HEK293 (cell line): ENCODE measurements at regions not wholly inside any gene's neighbourhood (a gene's known extent, or its start where the extent isn't known, plus 50 kb on each side); places are given as distances from the start of the nearest gene placed in this dataset.

Source experiments
- CTCF ChIA-PET: fragments of 350-600 bp; formaldehyde crosslinking; extraction: SDS; loops from one replicate; lab custom pipeline; 2021; ENCODE audit warnings: antibody characterized with exemption; lab: Yijun Ruan, JAX
- POLR2A ChIA-PET: fragments of 300-600 bp; formaldehyde crosslinking; extraction: SDS; loops from one replicate; lab custom pipeline; 2020; ENCODE audit warnings: antibody characterized with exemption, inconsistent platforms; lab: Yijun Ruan, JAX
- H3K27ac ChIP-seq: fragments of 200-500 bp; sonication (Bioruptor generic); 2 replicates; pipeline ENCODE4 v1.5.1; 2014; ENCODE audit warnings: low read depth, low read length, control low read depth, inconsistent platforms; ENCODE audit errors: extremely low read depth
- H3K36me3 ChIP-seq, 2 experiments: fragments of 200-500 bp in 1 of 2; sonication (Bioruptor generic) in 1 of 2; 1 replicate in 1 of 2; 2 replicates in 1 of 2; pipeline ENCODE4 v1.5.1; 2014 to 2017; ENCODE audit warnings: inconsistent platforms in 2 of 2, low read length in 2 of 2; ENCODE audit not compliant: control insufficient read depth in 2 of 2, insufficient read depth in 1 of 2
- H3K4me1 ChIP-seq: fragments of 200-500 bp; sonication (Bioruptor generic); 2 replicates; pipeline ENCODE4 v1.5.1; 2014; ENCODE audit warnings: mild to moderate bottlenecking, low read length, inconsistent platforms; ENCODE audit not compliant: control insufficient read depth, insufficient read depth
- H3K4me3 ChIP-seq: 2 replicates; pipeline ENCODE4 v1.5.1; 2011; ENCODE audit warnings: low read depth, mild to moderate bottlenecking, control low read depth, low read length, moderate library complexity
- H3K9me3 ChIP-seq: fragments of 200-500 bp; sonication (Bioruptor generic); 2 replicates; pipeline ENCODE4 v1.5.1; 2014; ENCODE audit warnings: low read depth, low read length, inconsistent platforms; ENCODE audit not compliant: control insufficient read depth, insufficient read depth
- ZNF184 ChIP-seq: fragments of 450-650 bp; IDR thresholded peaks from 2 replicates; pipeline ENCODE4 v1.5.1; 2018; ENCODE audit warnings: missing biosample characterization, mild to moderate bottlenecking, missing genetic modification characterization
- ZNF19 ChIP-seq: fragments of 450-650 bp; formaldehyde crosslinking; IDR thresholded peaks from 2 replicates; pipeline ENCODE4; 2016; ENCODE audit warnings: missing biosample characterization, missing genetic modification characterization, low read depth
- ZNF324 ChIP-seq: fragments of 450-650 bp; formaldehyde crosslinking; IDR thresholded peaks from 2 replicates; pipeline ENCODE4 v1.5.1; 2016; ENCODE audit warnings: missing biosample characterization, missing genetic modification characterization
- ZNF394 ChIP-seq: fragments of 450-650 bp; formaldehyde crosslinking; IDR thresholded peaks from 2 replicates; pipeline ENCODE4 v1.5.1; 2016; ENCODE audit warnings: missing biosample characterization, missing genetic modification characterization, mild to moderate bottlenecking, moderate library complexity, borderline replicate concordance
- ZNF416 ChIP-seq: fragments of 450-650 bp; formaldehyde crosslinking; IDR thresholded peaks from 2 replicates; pipeline ENCODE4 v1.5.1; 2016; ENCODE audit warnings: missing biosample characterization, missing genetic modification characterization
- ZNF433 ChIP-seq: fragments of 450-650 bp; formaldehyde crosslinking; IDR thresholded peaks from 2 replicates; pipeline ENCODE4 v1.5.1; 2016; ENCODE audit warnings: missing biosample characterization, missing genetic modification characterization, low read depth
- ZNF560 ChIP-seq: fragments of 450-650 bp; formaldehyde crosslinking; IDR thresholded peaks from 2 replicates; pipeline ENCODE4 v1.5.1; 2017; ENCODE audit warnings: missing biosample characterization, missing genetic modification characterization, borderline replicate concordance
- ZNF626 ChIP-seq: fragments of 450-650 bp; sonication (Bioruptor Pico); formaldehyde crosslinking; IDR thresholded peaks from 2 replicates; pipeline ENCODE4 v1.5.1; 2018; ENCODE audit warnings: missing biosample characterization, missing genetic modification characterization, inconsistent platforms
- ZNF785 ChIP-seq: fragments of 450-650 bp; formaldehyde crosslinking; IDR thresholded peaks from 2 replicates; pipeline ENCODE4 v1.5.1; 2016; ENCODE audit warnings: missing biosample characterization, missing genetic modification characterization
- ZSCAN30 ChIP-seq: fragments of 450-650 bp; IDR thresholded peaks from 2 replicates; pipeline ENCODE4 v1.5.1; 2018; ENCODE audit warnings: missing biosample characterization, mild to moderate bottlenecking, missing genetic modification characterization, moderate library complexity
- TF ChIP-seq, protein P1 (sequence below): fragments of 450-650 bp; formaldehyde crosslinking; IDR thresholded peaks from 2 replicates; pipeline ENCODE4 v1.5.1; 2016; ENCODE audit warnings: missing biosample characterization, missing genetic modification characterization
- TF ChIP-seq, protein P2 (sequence below): fragments of 450-650 bp; formaldehyde crosslinking; optimal IDR thresholded peaks from 2 replicates; pipeline ENCODE3; 2016; ENCODE audit warnings: missing biosample characterization, mild to moderate bottlenecking, missing genetic modification characterization
- TF ChIP-seq, protein P3 (sequence below): fragments of 450-650 bp; formaldehyde crosslinking; IDR thresholded peaks from 2 replicates; pipeline ENCODE4 v1.5.1; 2017; ENCODE audit warnings: missing biosample characterization, missing genetic modification characterization
- TF ChIP-seq, protein P4 (sequence below): fragments of 450-650 bp; formaldehyde crosslinking; IDR thresholded peaks from 2 replicates; pipeline ENCODE4 v1.5.1; 2016; ENCODE audit warnings: missing biosample characterization, missing genetic modification characterization

DNA sequence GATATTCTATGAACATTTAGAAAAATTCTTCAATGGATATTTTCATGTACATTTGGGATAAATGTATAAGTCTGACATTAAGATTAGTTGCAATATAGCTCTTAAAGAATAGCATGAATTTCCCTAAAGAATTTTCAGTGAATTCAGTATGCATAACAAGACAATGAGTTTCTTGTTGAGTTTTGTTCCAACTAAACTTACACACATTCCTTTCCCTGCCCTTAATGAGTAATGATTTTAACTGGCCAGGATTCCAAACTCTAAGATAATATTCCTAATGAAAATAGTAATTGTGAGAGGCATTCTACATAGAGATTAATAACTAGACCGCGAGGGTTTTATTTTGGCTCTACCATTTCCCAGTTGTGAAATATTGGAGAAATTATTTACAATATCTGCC lies 390.3 kb upstream of the GALNT5 start:
- no peaks in the 10 kb centered on the region for H3K36me3 ChIP-seq
- POLR2A ChIA-PET: no interaction called here
- no peak overlapping the region for H3K27ac ChIP-seq
- CTCF ChIA-PET: no interaction called here
- no peak overlapping the region for H3K4me3 ChIP-seq
- no peak for TF ChIP-seq ZNF416 (tag by site-specific recombination)
- H3K9me3 ChIP-seq: no peaks in the 10 kb centered on the region
- H3K4me1 ChIP-seq: no peaks in the 10 kb centered on the region

DNA sequence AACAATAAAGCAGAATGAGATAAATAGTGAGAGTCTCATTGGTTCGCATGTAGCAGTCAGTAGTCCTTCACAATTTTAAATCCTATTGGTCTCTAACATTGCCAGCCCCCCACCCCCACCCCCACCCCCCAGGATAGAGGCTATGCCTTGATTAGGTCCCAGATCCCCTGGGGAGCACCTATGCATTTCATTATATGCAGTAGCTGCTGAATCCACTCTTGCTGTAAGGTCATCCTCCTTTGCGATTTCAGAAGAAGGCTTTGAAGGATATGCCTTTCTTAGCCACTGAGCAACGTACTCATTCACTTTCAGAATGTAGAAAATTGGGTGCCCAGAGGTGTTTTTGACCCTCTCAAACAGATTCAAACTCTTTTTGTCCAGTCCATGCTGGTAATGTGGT lies 382.8 kb upstream of the GALNT5 start:
- TF ChIP-seq ZNF184 (tag by site-specific recombination): no peak
- TF ChIP-seq, protein P1, sequence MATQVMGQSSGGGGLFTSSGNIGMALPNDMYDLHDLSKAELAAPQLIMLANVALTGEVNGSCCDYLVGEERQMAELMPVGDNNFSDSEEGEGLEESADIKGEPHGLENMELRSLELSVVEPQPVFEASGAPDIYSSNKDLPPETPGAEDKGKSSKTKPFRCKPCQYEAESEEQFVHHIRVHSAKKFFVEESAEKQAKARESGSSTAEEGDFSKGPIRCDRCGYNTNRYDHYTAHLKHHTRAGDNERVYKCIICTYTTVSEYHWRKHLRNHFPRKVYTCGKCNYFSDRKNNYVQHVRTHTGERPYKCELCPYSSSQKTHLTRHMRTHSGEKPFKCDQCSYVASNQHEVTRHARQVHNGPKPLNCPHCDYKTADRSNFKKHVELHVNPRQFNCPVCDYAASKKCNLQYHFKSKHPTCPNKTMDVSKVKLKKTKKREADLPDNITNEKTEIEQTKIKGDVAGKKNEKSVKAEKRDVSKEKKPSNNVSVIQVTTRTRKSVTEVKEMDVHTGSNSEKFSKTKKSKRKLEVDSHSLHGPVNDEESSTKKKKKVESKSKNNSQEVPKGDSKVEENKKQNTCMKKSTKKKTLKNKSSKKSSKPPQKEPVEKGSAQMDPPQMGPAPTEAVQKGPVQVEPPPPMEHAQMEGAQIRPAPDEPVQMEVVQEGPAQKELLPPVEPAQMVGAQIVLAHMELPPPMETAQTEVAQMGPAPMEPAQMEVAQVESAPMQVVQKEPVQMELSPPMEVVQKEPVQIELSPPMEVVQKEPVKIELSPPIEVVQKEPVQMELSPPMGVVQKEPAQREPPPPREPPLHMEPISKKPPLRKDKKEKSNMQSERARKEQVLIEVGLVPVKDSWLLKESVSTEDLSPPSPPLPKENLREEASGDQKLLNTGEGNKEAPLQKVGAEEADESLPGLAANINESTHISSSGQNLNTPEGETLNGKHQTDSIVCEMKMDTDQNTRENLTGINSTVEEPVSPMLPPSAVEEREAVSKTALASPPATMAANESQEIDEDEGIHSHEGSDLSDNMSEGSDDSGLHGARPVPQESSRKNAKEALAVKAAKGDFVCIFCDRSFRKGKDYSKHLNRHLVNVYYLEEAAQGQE (tag by site-specific recombination): no peak
- TF ChIP-seq, protein P2, sequence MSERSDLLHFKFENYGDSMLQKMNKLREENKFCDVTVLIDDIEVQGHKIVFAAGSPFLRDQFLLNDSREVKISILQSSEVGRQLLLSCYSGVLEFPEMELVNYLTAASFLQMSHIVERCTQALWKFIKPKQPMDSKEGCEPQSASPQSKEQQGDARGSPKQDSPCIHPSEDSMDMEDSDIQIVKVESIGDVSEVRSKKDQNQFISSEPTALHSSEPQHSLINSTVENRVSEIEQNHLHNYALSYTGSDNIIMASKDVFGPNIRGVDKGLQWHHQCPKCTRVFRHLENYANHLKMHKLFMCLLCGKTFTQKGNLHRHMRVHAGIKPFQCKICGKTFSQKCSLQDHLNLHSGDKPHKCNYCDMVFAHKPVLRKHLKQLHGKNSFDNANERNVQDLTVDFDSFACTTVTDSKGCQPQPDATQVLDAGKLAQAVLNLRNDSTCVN (tag by site-specific recombination): no peak
- TF ChIP-seq, protein P3, sequence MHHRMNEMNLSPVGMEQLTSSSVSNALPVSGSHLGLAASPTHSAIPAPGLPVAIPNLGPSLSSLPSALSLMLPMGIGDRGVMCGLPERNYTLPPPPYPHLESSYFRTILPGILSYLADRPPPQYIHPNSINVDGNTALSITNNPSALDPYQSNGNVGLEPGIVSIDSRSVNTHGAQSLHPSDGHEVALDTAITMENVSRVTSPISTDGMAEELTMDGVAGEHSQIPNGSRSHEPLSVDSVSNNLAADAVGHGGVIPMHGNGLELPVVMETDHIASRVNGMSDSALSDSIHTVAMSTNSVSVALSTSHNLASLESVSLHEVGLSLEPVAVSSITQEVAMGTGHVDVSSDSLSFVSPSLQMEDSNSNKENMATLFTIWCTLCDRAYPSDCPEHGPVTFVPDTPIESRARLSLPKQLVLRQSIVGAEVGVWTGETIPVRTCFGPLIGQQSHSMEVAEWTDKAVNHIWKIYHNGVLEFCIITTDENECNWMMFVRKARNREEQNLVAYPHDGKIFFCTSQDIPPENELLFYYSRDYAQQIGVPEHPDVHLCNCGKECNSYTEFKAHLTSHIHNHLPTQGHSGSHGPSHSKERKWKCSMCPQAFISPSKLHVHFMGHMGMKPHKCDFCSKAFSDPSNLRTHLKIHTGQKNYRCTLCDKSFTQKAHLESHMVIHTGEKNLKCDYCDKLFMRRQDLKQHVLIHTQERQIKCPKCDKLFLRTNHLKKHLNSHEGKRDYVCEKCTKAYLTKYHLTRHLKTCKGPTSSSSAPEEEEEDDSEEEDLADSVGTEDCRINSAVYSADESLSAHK (tag by site-specific recombination): no peak
- TF ChIP-seq ZNF785 (tag by site-specific recombination): no peak
- TF ChIP-seq ZNF394 (tag by site-specific recombination): no peak
- no peak for TF ChIP-seq ZNF324 (tag by site-specific recombination)
- TF ChIP-seq ZSCAN30: no peak
- TF ChIP-seq ZNF433 (tag by site-specific recombination): no peak
- TF ChIP-seq, protein P4, sequence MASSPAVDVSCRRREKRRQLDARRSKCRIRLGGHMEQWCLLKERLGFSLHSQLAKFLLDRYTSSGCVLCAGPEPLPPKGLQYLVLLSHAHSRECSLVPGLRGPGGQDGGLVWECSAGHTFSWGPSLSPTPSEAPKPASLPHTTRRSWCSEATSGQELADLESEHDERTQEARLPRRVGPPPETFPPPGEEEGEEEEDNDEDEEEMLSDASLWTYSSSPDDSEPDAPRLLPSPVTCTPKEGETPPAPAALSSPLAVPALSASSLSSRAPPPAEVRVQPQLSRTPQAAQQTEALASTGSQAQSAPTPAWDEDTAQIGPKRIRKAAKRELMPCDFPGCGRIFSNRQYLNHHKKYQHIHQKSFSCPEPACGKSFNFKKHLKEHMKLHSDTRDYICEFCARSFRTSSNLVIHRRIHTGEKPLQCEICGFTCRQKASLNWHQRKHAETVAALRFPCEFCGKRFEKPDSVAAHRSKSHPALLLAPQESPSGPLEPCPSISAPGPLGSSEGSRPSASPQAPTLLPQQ: no peak
- TF ChIP-seq ZNF626 (tag by site-specific recombination): no peak
- no peak for TF ChIP-seq ZNF560 (tag by site-specific recombination)
- TF ChIP-seq ZNF19 (tag by site-specific recombination): no peak
- H3K9me3 ChIP-seq: no peaks in the 10 kb centered on the region
- H3K27ac ChIP-seq: no peak overlapping the region
- H3K4me3 ChIP-seq: no peak overlapping the region
- CTCF ChIA-PET: no interaction called here
- H3K36me3 ChIP-seq: no peaks in the 10 kb centered on the region
- H3K4me1 ChIP-seq: no peaks in the 10 kb centered on the region
- POLR2A ChIA-PET: no interaction called here
